ENCODE measurements at regions not wholly inside any gene's neighbourhood (a gene's known extent, or its start where the extent isn't known, plus 50 kb on each side); places are given as distances from the start of the nearest gene placed in this dataset.

GRCh38 chr9:2907411-2907810 is 63.5 kb upstream of the PUM3 start:
- TF ChIP-seq ZBTB7A (IDR thresholded peaks at IDR 0.05; ENCODE audit: low read depth) (no peak), TEAD4 (IDR thresholded peaks at IDR 0.05) (no peak), TAF1 (IDR thresholded peaks at IDR 0.05; ENCODE audit: low read depth) (no peak), YY1 (IDR thresholded peaks at IDR 0.05; ENCODE audit: low read depth) (no peak), EP300 (IDR thresholded peaks at IDR 0.05; ENCODE audit: borderline replicate concordance) (no peak), REST (IDR thresholded peaks at IDR 0.05; ENCODE audit: low read depth) (no peak)
- TF ChIP-seq, protein P1, sequence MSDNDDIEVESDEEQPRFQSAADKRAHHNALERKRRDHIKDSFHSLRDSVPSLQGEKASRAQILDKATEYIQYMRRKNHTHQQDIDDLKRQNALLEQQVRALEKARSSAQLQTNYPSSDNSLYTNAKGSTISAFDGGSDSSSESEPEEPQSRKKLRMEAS (IDR thresholded peaks at IDR 0.05) = no peak
